Endothelial cell of umbilical vein (primary cell): ENCODE measurements at regions not wholly inside any gene's neighbourhood (a gene's known extent, or its start where the extent isn't known, plus 50 kb on each side); places are given as distances from the start of the nearest gene placed in this dataset.

Experiments used
- BruUV-seq: library from RNA; stranded (reverse); fragments of 400-500 nt; replicated peaks from 2 replicates; lab custom pipeline; 2021; lab: Mats Ljungman, UMichigan
- CTCF ChIA-PET: fragments of 300-600, 350-600 bp; sonication (Branson Sonifier 250); formaldehyde crosslinking; loops from one replicate; lab custom pipeline; 2021; ENCODE audit warnings: antibody characterized with exemption, inconsistent platforms; lab: Charles Lee
- POLR2A ChIA-PET: fragments of 300-600, 350-600 bp; sonication (Branson Sonifier 250); formaldehyde crosslinking; loops from one replicate; lab custom pipeline; 2021; ENCODE audit warnings: antibody characterized with exemption, inconsistent platforms; lab: Charles Lee
- DNase-seq: peaks from one replicate; pipeline ENCODE4 v3.0.0-alpha.2; 2011; ENCODE audit warnings: low read depth, low spot score
- FAIRE-seq: peaks from 2 replicates; lab custom pipeline; 2011; peaks lifted over from hg19 to GRCh38; lab: Jason Lieb, UNC
- H2AFZ ChIP-seq: 2 replicates; pipeline ENCODE4 v1.6.0; 2012; ENCODE audit warnings: low read depth, low read length, control low read depth, inconsistent platforms
- H3K27ac ChIP-seq: 2 replicates; pipeline ENCODE4 v1.5.1; 2011; ENCODE audit warnings: low read depth, mild to moderate bottlenecking, control low read depth, low read length, moderate library complexity; ENCODE audit not compliant: insufficient read depth
- H3K27me3 ChIP-seq, 2 experiments: 2 replicates each; pipeline versions ENCODE4 v1.6.0 to v1.6.1; 2011; ENCODE audit warnings: low read length in 2 of 2, mixed read lengths in 1 of 2; ENCODE audit not compliant: control insufficient read depth in 2 of 2, insufficient read depth in 2 of 2
- H3K36me3 ChIP-seq, 2 experiments: 2 replicates in 1 of 2; 3 replicates in 1 of 2; pipeline ENCODE4 v1.5.1; 2011; ENCODE audit warnings: low read length in 2 of 2, mild to moderate bottlenecking in 1 of 2, moderate library complexity in 1 of 2; ENCODE audit not compliant: control insufficient read depth in 2 of 2, insufficient read depth in 2 of 2; ENCODE audit errors: extremely low read depth in 1 of 2
- H3K4me1 ChIP-seq: 3 replicates; pipeline ENCODE4 v1.5.1; 2011; ENCODE audit warnings: mild to moderate bottlenecking, low read length; ENCODE audit not compliant: control insufficient read depth, insufficient read depth; ENCODE audit errors: extremely low read depth
- H3K4me2 ChIP-seq: 2 replicates; pipeline ENCODE4 v1.6.1; 2011; ENCODE audit warnings: low read length, control low read depth, mixed read lengths; ENCODE audit not compliant: insufficient read depth
- H3K4me3 ChIP-seq, 3 experiments: fragments of 200-600 bp in 1 of 3; sonication (generic), shearing (Covaris generic) in 1 of 3; replicated peaks in 1 of 3; 2 replicates each; pipeline ENCODE4 v1.5.1; 2011 to 2016; ENCODE audit warnings: control low read depth in 3 of 3, low read length in 3 of 3, mild to moderate bottlenecking in 2 of 3, inconsistent platforms in 1 of 3, low read depth in 1 of 3, moderate library complexity in 1 of 3; ENCODE audit not compliant: insufficient read depth in 1 of 3
- H3K79me2 ChIP-seq: 2 replicates; pipeline ENCODE4 v1.6.0; 2012; ENCODE audit warnings: low read length, inconsistent platforms; ENCODE audit not compliant: control insufficient read depth, insufficient read depth
- H3K9ac ChIP-seq: replicated peaks from 2 replicates; pipeline ENCODE3; 2011; ENCODE audit warnings: low read length, control low read depth; ENCODE audit not compliant: insufficient read depth; ENCODE audit errors: extremely low read depth
- H3K9me1 ChIP-seq: replicated peaks from 3 replicates; pipeline ENCODE4 v1.6.0; 2011; ENCODE audit warnings: mild to moderate bottlenecking, low read length; ENCODE audit not compliant: control insufficient read depth, insufficient read depth; ENCODE audit errors: extremely low read depth
- H3K9me3 ChIP-seq: replicated peaks from 2 replicates; pipeline ENCODE4 v1.5.1; 2012; ENCODE audit warnings: low read length, inconsistent platforms; ENCODE audit not compliant: control insufficient read depth, insufficient read depth
- H4K20me1 ChIP-seq: replicated peaks from 2 replicates; pipeline ENCODE3; 2011; ENCODE audit warnings: mild to moderate bottlenecking, low read length; ENCODE audit not compliant: control insufficient read depth, insufficient read depth; ENCODE audit errors: extremely low read depth
- EZH2 ChIP-seq: IDR thresholded peaks from 2 replicates; pipeline ENCODE4 v1.6.1; 2012; ENCODE audit warnings: borderline replicate concordance, low read depth, mild to moderate bottlenecking, moderate library complexity, low read length, inconsistent platforms; ENCODE audit not compliant: severe bottlenecking
- FOS ChIP-seq: IDR thresholded peaks from 2 replicates; pipeline ENCODE4 v1.6.1; 2011; ENCODE audit warnings: mild to moderate bottlenecking, low read length, moderate library complexity, borderline replicate concordance; ENCODE audit not compliant: insufficient read depth
- GATA2 ChIP-seq: IDR thresholded peaks from 2 replicates; pipeline ENCODE4 v1.7.0; 2011; ENCODE audit warnings: low read depth, mild to moderate bottlenecking, moderate library complexity, mixed read lengths, low read length; ENCODE audit not compliant: insufficient read length, insufficient read depth
- JUN ChIP-seq: IDR thresholded peaks from 2 replicates; pipeline ENCODE4 v1.6.1; 2011; ENCODE audit warnings: borderline replicate concordance, low read depth; ENCODE audit not compliant: insufficient read length, insufficient read depth
- MYC ChIP-seq: IDR thresholded peaks from one replicate; pipeline ENCODE4 v1.6.1; 2011; ENCODE audit warnings: mild to moderate bottlenecking, low read depth, low read length
- POLR2A ChIP-seq: IDR thresholded peaks from 2 replicates; pipeline ENCODE4 v1.6.1; 2012; ENCODE audit warnings: low read depth, mild to moderate bottlenecking, control low read depth, low read length
- POLR2AphosphoS5 ChIP-seq: IDR thresholded peaks from 2 replicates; pipeline ENCODE4 v1.6.1; 2012; ENCODE audit warnings: low read depth, mild to moderate bottlenecking, control low read depth, low read length, moderate library complexity; ENCODE audit not compliant: insufficient read depth
- dilution Hi-C: fragments of 300-500 bp; cut with MboI; formaldehyde crosslinking; loops from one replicate; pipeline ENCODE4 v1.15.0; 2019; ENCODE audit warnings: low sequenced_read_pairs; ENCODE audit not compliant: extremely low pct_ligation_motif_present
- intact Hi-C: fragments of 100-400 bp; cut with micrococcal nuclease; formaldehyde crosslinking; loops from one replicate; pipeline ENCODE4 v1.10.0; 2022
- TF ChIP-seq, protein P1 (sequence below), 2 donors: IDR thresholded peaks; 1 replicate in 1 of 2; 2 replicates in 1 of 2; pipeline ENCODE4 v1.5.1; 2011; ENCODE audit warnings: low read length in 2 of 2, mild to moderate bottlenecking in 2 of 2, moderate library complexity in 2 of 2, control low read depth in 1 of 2, inconsistent platforms in 1 of 2, low read depth in 1 of 2; ENCODE audit not compliant: insufficient read depth in 1 of 2; ENCODE audit errors: extremely low read depth in 1 of 2
- TF ChIP-seq, protein P2 (sequence below): IDR thresholded peaks from 2 replicates; pipeline ENCODE4 v1.6.1; 2011; ENCODE audit not compliant: insufficient read depth, insufficient read length

DNA sequence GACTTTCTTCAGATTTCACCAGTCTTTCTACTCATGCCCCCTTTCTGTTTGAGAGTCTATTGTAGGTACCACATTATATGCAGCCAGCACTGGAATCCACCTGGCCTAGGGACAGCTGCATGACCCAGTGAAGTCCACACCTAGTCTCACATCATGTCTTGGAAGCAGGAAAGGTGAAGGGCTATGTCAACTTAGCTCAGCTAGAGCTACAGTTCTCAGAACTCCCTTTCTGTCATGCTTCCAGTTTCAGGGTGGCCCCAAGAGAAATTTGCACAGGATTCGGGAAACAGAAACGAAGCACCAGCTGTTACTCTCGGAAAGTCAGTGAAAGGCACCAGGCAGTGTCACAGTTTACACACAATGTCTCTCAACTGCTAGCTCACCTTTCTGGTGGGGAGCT, 51.6 kb upstream of the NLRP1 start:
- no TSS peak for BruUV-seq
- Histone ChIP-seq H3K79me2 (no peaks in the 10 kb centered on the region), H2AFZ (no peak overlapping the region), H3K36me3 (no peaks in the 10 kb centered on the region), H3K4me1 (peaks cover 4% of the 10 kb centered on the region), H3K4me3 (no peak overlapping the region), H3K27ac (no peak overlapping the region), H3K9me1 (no peaks in the 10 kb centered on the region), H3K4me2 (no peak overlapping the region), H4K20me1 (no peaks in the 10 kb centered on the region), H3K9ac (no peak overlapping the region), H3K27me3 (no peaks in the 10 kb centered on the region), H3K9me3 (no peaks in the 10 kb centered on the region)
- POLR2A ChIA-PET, result no interaction called here
- intact Hi-C loops, result no loop called here
- CTCF ChIA-PET, result interaction anchor here (0.9 to 1.3 kb wide), 2 partner anchors 41 to 71 kb away, joined by 3 read pairs; no protein-coding TSS in a partner anchor
- DNase-seq, result no peak
- dilution Hi-C loops, result no loop called here
- TF ChIP-seq MYC (no peak), FOS (no peak), JUN (no peak), POLR2A (no peak), GATA2 (no peak), POLR2AphosphoS5 (no peak), EZH2 (no peak)
- TF ChIP-seq, protein P1, sequence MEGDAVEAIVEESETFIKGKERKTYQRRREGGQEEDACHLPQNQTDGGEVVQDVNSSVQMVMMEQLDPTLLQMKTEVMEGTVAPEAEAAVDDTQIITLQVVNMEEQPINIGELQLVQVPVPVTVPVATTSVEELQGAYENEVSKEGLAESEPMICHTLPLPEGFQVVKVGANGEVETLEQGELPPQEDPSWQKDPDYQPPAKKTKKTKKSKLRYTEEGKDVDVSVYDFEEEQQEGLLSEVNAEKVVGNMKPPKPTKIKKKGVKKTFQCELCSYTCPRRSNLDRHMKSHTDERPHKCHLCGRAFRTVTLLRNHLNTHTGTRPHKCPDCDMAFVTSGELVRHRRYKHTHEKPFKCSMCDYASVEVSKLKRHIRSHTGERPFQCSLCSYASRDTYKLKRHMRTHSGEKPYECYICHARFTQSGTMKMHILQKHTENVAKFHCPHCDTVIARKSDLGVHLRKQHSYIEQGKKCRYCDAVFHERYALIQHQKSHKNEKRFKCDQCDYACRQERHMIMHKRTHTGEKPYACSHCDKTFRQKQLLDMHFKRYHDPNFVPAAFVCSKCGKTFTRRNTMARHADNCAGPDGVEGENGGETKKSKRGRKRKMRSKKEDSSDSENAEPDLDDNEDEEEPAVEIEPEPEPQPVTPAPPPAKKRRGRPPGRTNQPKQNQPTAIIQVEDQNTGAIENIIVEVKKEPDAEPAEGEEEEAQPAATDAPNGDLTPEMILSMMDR (IDR thresholded peaks at IDR 0.05; ENCODE audit: extremely low read depth in 1 of 2, insufficient read depth in 1 of 2, low read depth in 1 of 2, low read length in 2 of 2), result no peak
- TF ChIP-seq, protein P2, sequence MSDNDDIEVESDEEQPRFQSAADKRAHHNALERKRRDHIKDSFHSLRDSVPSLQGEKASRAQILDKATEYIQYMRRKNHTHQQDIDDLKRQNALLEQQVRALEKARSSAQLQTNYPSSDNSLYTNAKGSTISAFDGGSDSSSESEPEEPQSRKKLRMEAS, result no peak
- peak; percentile 62 for FAIRE-seq
